Parathyroid adenoma (tissue), 2 donors: ENCODE measurements at regions not wholly inside any gene's neighbourhood (a gene's known extent, or its start where the extent isn't known, plus 50 kb on each side); places are given as distances from the start of the nearest gene placed in this dataset.

Experiments
- H2AFZ ChIP-seq: fragments of 300-600 bp; sonication (generic); one replicate; pipeline ENCODE4 v1.7.0; 2017; ENCODE audit warnings: antibody characterized with exemption, mild to moderate bottlenecking
- H3K27ac ChIP-seq: fragments of 300-600 bp; sonication (generic); one replicate; pipeline ENCODE4 v1.7.0; 2017
- H3K27me3 ChIP-seq: fragments of 300-600 bp; sonication (generic); one replicate; pipeline ENCODE4 v1.7.0; 2017; ENCODE audit warnings: low read length; ENCODE audit not compliant: control insufficient read depth, insufficient read depth
- H3K36me3 ChIP-seq: fragments of 300-600 bp; sonication (generic); one replicate; pipeline ENCODE4 v1.7.0; 2017; ENCODE audit warnings: low read length; ENCODE audit not compliant: control insufficient read depth, insufficient read depth
- H3K4me1 ChIP-seq: fragments of 300-600 bp; sonication (generic); one replicate; pipeline ENCODE4 v1.7.0; 2017; ENCODE audit warnings: control low read depth
- H3K4me2 ChIP-seq: fragments of 300-600 bp; sonication (generic); one replicate; pipeline ENCODE4 v1.7.0; 2017; ENCODE audit warnings: low read length
- H3K4me3 ChIP-seq: fragments of 300-600 bp; sonication (generic); one replicate; pipeline ENCODE4 v1.7.0; 2017; ENCODE audit warnings: low read depth, low read length
- H3K79me2 ChIP-seq: fragments of 300-600 bp; sonication (generic); one replicate; pipeline ENCODE4 v1.7.0; 2017; ENCODE audit warnings: control low read depth
- H3K9ac ChIP-seq: fragments of 300-600 bp; sonication (generic); one replicate; pipeline ENCODE4 v1.7.0; 2017; ENCODE audit warnings: mild to moderate bottlenecking
- H3K9me3 ChIP-seq: fragments of 300-600 bp; sonication (generic); one replicate; pipeline ENCODE4 v1.7.0; 2017; ENCODE audit warnings: low read length; ENCODE audit not compliant: control insufficient read depth
- TF ChIP-seq, protein P1 (sequence below): fragments of 300-600 bp; sonication (generic); IDR thresholded peaks from one replicate; pipeline ENCODE4 v1.7.0; 2017; ENCODE audit warnings: antibody characterized with exemption, mild to moderate bottlenecking
- donor health status: primary hyperparathyroidism.

DNA sequence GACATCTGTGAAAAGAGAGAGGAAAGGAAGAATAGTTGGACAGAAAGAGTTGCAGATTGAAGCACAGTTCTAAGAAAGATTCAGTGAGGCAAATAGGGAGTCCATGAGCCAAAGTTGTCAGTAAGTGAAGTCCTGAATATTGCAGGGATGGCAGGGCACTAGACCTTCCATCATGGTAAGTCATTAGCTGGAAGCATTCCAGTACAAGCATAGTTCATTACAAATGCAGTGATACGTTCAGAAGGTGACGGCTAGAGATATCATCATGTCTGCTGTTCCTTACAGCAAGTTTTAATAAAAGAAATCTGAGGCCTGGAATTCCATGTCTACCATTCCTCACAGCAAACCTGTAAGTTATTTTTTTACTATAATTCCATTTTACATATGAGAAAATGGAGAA lies 720.1 kb downstream of the GBE1 start:
- Histone ChIP-seq H3K9me3 (no peaks in the 10 kb centered on the region), H3K4me3 (no peak overlapping the region), H3K79me2 (no peaks in the 10 kb centered on the region), H3K27me3 (no peaks in the 10 kb centered on the region), H3K4me1 (no peaks in the 10 kb centered on the region), H3K9ac (no peak overlapping the region), H3K36me3 (no peaks in the 10 kb centered on the region), H3K27ac (no peak overlapping the region), H2AFZ (no peak overlapping the region), H3K4me2 (no peak overlapping the region)
- TF ChIP-seq, protein P1, sequence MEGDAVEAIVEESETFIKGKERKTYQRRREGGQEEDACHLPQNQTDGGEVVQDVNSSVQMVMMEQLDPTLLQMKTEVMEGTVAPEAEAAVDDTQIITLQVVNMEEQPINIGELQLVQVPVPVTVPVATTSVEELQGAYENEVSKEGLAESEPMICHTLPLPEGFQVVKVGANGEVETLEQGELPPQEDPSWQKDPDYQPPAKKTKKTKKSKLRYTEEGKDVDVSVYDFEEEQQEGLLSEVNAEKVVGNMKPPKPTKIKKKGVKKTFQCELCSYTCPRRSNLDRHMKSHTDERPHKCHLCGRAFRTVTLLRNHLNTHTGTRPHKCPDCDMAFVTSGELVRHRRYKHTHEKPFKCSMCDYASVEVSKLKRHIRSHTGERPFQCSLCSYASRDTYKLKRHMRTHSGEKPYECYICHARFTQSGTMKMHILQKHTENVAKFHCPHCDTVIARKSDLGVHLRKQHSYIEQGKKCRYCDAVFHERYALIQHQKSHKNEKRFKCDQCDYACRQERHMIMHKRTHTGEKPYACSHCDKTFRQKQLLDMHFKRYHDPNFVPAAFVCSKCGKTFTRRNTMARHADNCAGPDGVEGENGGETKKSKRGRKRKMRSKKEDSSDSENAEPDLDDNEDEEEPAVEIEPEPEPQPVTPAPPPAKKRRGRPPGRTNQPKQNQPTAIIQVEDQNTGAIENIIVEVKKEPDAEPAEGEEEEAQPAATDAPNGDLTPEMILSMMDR: no peak

DNA sequence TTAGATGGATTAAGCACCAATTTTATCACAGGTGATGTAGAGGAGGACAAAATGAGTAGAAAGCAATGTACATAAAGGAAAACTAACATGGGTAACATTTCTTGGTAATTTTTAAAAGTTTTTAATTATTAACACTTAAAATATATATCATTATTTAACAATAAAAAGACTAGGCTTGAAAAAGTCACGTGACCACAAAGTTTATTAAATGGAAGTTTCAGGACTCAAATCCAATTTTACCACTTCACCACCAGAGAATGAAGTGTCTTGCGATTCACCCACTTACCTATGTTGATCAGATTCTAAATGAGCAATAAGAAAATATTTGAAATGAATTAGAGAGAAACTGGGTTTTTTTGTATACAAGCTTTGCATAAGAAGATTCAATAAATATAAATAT lies 721.3 kb downstream of the GBE1 start:
- H3K4me1 ChIP-seq: no peaks in the 10 kb centered on the region
- H2AFZ ChIP-seq: no peak overlapping the region
- H3K36me3 ChIP-seq: no peaks in the 10 kb centered on the region
- H3K9ac ChIP-seq: no peak overlapping the region
- no peak overlapping the region for H3K4me2 ChIP-seq
- TF ChIP-seq, protein P1: no peak
- no peak overlapping the region for H3K27ac ChIP-seq
- H3K9me3 ChIP-seq: no peaks in the 10 kb centered on the region
- H3K27me3 ChIP-seq: no peaks in the 10 kb centered on the region
- no peaks in the 10 kb centered on the region for H3K79me2 ChIP-seq
- no peak overlapping the region for H3K4me3 ChIP-seq

DNA sequence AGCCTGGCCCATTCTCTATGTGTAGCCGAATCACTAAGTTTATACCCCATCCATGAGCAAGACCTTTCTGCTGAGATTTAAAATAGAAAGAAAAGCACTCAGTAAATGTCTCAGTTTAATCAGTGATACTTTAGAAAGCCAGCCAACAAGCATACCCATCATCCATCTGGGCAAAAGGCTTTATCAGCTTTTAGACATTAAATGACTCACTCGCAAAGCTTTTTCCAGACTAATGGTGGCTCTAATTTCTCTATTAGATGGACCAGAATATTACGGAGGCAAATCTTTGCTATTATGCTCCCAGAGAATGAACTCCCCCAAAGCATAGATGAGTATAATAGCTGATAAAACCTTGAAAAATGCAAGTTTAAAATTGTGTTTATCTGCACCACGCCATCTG lies 727.8 kb downstream of the GBE1 start:
- no peak overlapping the region for H3K4me3 ChIP-seq
- H3K4me1 ChIP-seq: no peaks in the 10 kb centered on the region
- H3K9ac ChIP-seq: no peak overlapping the region
- TF ChIP-seq, protein P1: no peak
- no peak overlapping the region for H3K27ac ChIP-seq
- H2AFZ ChIP-seq: no peak overlapping the region
- no peak overlapping the region for H3K4me2 ChIP-seq
- no peaks in the 10 kb centered on the region for H3K79me2 ChIP-seq
- no peaks in the 10 kb centered on the region for H3K27me3 ChIP-seq
- H3K36me3 ChIP-seq: no peaks in the 10 kb centered on the region
- no peaks in the 10 kb centered on the region for H3K9me3 ChIP-seq

DNA sequence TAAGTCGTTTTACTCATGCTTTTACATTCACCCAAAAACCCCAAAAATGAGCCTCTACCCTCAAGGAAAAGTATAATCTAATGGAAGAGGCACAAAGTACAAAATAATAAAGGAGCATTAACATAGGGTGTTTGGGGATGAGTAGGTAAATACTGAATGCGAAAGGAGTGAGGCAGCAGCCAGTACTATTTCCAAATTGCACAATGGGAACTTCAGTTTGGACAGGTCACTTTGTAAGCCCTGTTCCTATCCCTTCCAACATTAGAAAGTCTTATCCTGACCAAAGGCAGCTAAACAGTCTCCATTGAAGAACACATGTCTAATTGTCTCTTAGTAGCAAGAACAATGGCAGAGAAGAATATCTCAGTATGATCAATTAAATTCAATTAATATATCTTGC lies 728.3 kb downstream of the GBE1 start:
- TF ChIP-seq, protein P1: no peak
- Histone ChIP-seq H3K4me2 (no peak overlapping the region), H3K27me3 (no peaks in the 10 kb centered on the region), H3K9me3 (no peaks in the 10 kb centered on the region), H3K4me1 (no peaks in the 10 kb centered on the region), H3K27ac (no peak overlapping the region), H3K4me3 (no peak overlapping the region), H2AFZ (no peak overlapping the region), H3K79me2 (no peaks in the 10 kb centered on the region), H3K36me3 (no peaks in the 10 kb centered on the region), H3K9ac (no peak overlapping the region)

DNA sequence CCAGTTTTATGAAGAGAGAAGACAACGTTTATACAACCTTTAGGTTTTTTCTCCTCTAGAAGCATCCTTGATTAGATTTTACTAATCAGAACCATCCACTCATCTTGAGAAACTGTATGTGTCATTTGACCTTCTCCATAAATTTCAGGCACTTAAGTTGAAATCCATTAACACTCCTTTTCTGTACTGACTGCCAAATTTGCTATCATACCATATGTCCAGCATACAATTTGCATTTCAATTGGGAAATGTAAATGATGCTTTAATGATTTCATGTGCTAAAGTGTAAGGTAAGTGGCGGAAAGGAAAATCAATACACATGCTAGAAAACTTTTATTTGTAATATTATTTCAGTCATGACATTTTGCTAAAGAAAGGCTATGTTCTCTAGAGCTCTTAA lies 731.6 kb downstream of the GBE1 start:
- Histone ChIP-seq H3K4me3 (no peak overlapping the region), H2AFZ (no peak overlapping the region), H3K27me3 (no peaks in the 10 kb centered on the region), H3K9ac (no peak overlapping the region), H3K27ac (no peak overlapping the region), H3K79me2 (no peaks in the 10 kb centered on the region), H3K36me3 (no peaks in the 10 kb centered on the region), H3K4me1 (no peaks in the 10 kb centered on the region), H3K4me2 (no peak overlapping the region), H3K9me3 (no peaks in the 10 kb centered on the region)
- TF ChIP-seq, protein P1: no peak
